H9 (cell line): ENCODE measurements at regions not wholly inside any gene's neighbourhood (a gene's known extent, or its start where the extent isn't known, plus 50 kb on each side); places are given as distances from the start of the nearest gene placed in this dataset.
A peak's percentile ranks its signal among the peaks of the same experiment; 100 is the strongest.

Experiments
- DNase-seq: peaks from one replicate; pipeline ENCODE4 v3.0.0-alpha.2; 2017
- H2AFZ ChIP-seq: one replicate; pipeline ENCODE4 v1.6.1; 2013; ENCODE audit warnings: mild to moderate bottlenecking, low read length, control low read depth, moderate library complexity
- H2AK5ac ChIP-seq: 2 replicates; pipeline ENCODE4 v1.6.1; 2013; ENCODE audit warnings: low read length, control low read depth, mixed read lengths; ENCODE audit not compliant: insufficient read length
- H2BK120ac ChIP-seq: one replicate; pipeline ENCODE4 v1.6.1; 2013; ENCODE audit warnings: low read depth, mild to moderate bottlenecking, low read length, control low read depth, inconsistent platforms; ENCODE audit not compliant: poor library complexity, severe bottlenecking
- H2BK12ac ChIP-seq: 2 replicates; pipeline ENCODE4 v1.6.1; 2013; ENCODE audit warnings: low read length, control low read depth, mixed read lengths, low read depth; ENCODE audit not compliant: insufficient read length
- H2BK15ac ChIP-seq: 2 replicates; pipeline ENCODE4 v1.6.1; 2013; ENCODE audit warnings: low read depth, low read length, control low read depth
- H2BK20ac ChIP-seq: one replicate; pipeline ENCODE4 v1.6.1; 2013; ENCODE audit warnings: low read depth, mild to moderate bottlenecking, low read length, control low read depth, inconsistent platforms; ENCODE audit not compliant: poor library complexity, severe bottlenecking
- H2BK5ac ChIP-seq: 2 replicates; pipeline ENCODE4 v1.6.1; 2013; ENCODE audit warnings: low read length, control low read depth, mixed read lengths; ENCODE audit not compliant: insufficient read length
- H3K14ac ChIP-seq: 2 replicates; pipeline ENCODE4 v1.6.1; 2013; ENCODE audit warnings: low read length, control low read depth; ENCODE audit not compliant: insufficient read depth
- H3K18ac ChIP-seq: 2 replicates; pipeline ENCODE4 v1.6.1; 2013; ENCODE audit warnings: low read depth, mild to moderate bottlenecking, mixed read lengths, low read length, control low read depth; ENCODE audit not compliant: insufficient read length
- H3K23ac ChIP-seq: 2 replicates; pipeline ENCODE4 v1.6.1; 2013; ENCODE audit warnings: low read length, control low read depth, mixed read lengths, low read depth; ENCODE audit not compliant: insufficient read length
- H3K23me2 ChIP-seq: 2 replicates; pipeline ENCODE4 v1.6.1; 2013; ENCODE audit warnings: low read depth, mild to moderate bottlenecking, mixed read lengths, low read length, control low read depth; ENCODE audit not compliant: insufficient read length, poor library complexity, severe bottlenecking
- H3K27ac ChIP-seq: 2 replicates; pipeline ENCODE4 v1.5.1; 2013; ENCODE audit warnings: low read length, control low read depth, mixed read lengths, low read depth; ENCODE audit not compliant: insufficient read length
- H3K27me3 ChIP-seq: 2 replicates; pipeline ENCODE4 v1.6.1; 2013; ENCODE audit warnings: low read length, control low read depth, inconsistent platforms; ENCODE audit not compliant: insufficient read depth
- H3K4ac ChIP-seq: 2 replicates; pipeline ENCODE4 v1.6.1; 2013; ENCODE audit warnings: low read depth, mild to moderate bottlenecking, control low read depth, inconsistent platforms, low read length, moderate library complexity
- H3K4me1 ChIP-seq: 2 replicates; pipeline ENCODE4 v1.6.1; 2013; ENCODE audit warnings: low read length, control low read depth, inconsistent platforms; ENCODE audit not compliant: insufficient read depth
- H3K4me2 ChIP-seq: 2 replicates; pipeline ENCODE4 v1.6.1; 2013; ENCODE audit warnings: low read length, control low read depth, mixed read lengths; ENCODE audit not compliant: insufficient read length, insufficient read depth
- H3K56ac ChIP-seq: 2 replicates; pipeline ENCODE4 v1.6.1; 2013; ENCODE audit warnings: low read depth, mild to moderate bottlenecking, mixed read lengths, low read length, control low read depth; ENCODE audit not compliant: insufficient read length
- H3K79me1 ChIP-seq: 2 replicates; pipeline ENCODE4 v1.6.1; 2013; ENCODE audit warnings: low read depth, mild to moderate bottlenecking, moderate library complexity, low read length, control low read depth, inconsistent platforms; ENCODE audit not compliant: insufficient read depth, poor library complexity, severe bottlenecking
- H3K79me2 ChIP-seq: 2 replicates; pipeline ENCODE4 v1.6.1; 2013; ENCODE audit warnings: low read length, control low read depth, inconsistent platforms; ENCODE audit not compliant: insufficient read depth
- H3K9ac ChIP-seq: 2 replicates; pipeline ENCODE4 v1.6.1; 2013; ENCODE audit warnings: low read length, control low read depth, mixed read lengths; ENCODE audit not compliant: insufficient read length; ENCODE audit errors: extremely low read depth
- H3K9me3 ChIP-seq: one replicate; pipeline ENCODE4 v1.6.1; 2013; ENCODE audit warnings: low read depth, low read length, inconsistent platforms; ENCODE audit not compliant: control insufficient read depth
- H3T11ph ChIP-seq: one replicate; pipeline ENCODE4 v1.6.1; 2013; ENCODE audit warnings: mild to moderate bottlenecking, low read length, control low read depth, inconsistent platforms
- H4K20me1 ChIP-seq: one replicate; pipeline ENCODE4 v1.6.1; 2013; ENCODE audit not compliant: control insufficient read depth, insufficient read length, insufficient read depth
- H4K5ac ChIP-seq: 2 replicates; pipeline ENCODE4 v1.6.1; 2013; ENCODE audit warnings: low read depth, mild to moderate bottlenecking, mixed read lengths, low read length, control low read depth; ENCODE audit not compliant: insufficient read length
- H4K8ac ChIP-seq: replicated peaks from 2 replicates; pipeline ENCODE4 v1.6.1; 2013; ENCODE audit warnings: low read length, control low read depth, mixed read lengths, low read depth; ENCODE audit not compliant: insufficient read length
- H4K91ac ChIP-seq: 2 replicates; pipeline ENCODE4 v1.6.1; 2013; ENCODE audit warnings: low read depth, mild to moderate bottlenecking, moderate library complexity, mixed read lengths, low read length, control low read depth; ENCODE audit not compliant: insufficient read length
- H3K27ac Mint-ChIP-seq, 3 experiments: 2 replicates in 2 of 3; 3 replicates in 1 of 3; pipeline ENCODE4 v1.8.0; 2020 to 2021; ENCODE audit warnings: mixed read lengths in 3 of 3, mild to moderate bottlenecking in 1 of 3, moderate library complexity in 1 of 3
- H3K27me3 Mint-ChIP-seq: 2 replicates; pipeline ENCODE4 v1.8.0; 2021; ENCODE audit warnings: low read depth, mild to moderate bottlenecking, moderate library complexity, mixed read lengths
- H3K36me3 Mint-ChIP-seq, 3 experiments: 2 replicates in 2 of 3; 3 replicates in 1 of 3; pipeline ENCODE4 v1.8.0; 2020 to 2021; ENCODE audit warnings: low read depth in 3 of 3, mixed read lengths in 3 of 3; ENCODE audit not compliant: insufficient read depth in 1 of 3
- H3K4me1 Mint-ChIP-seq, 2 experiments: 2 replicates each; pipeline ENCODE4 v1.8.0; 2020; ENCODE audit warnings: mixed read lengths in 2 of 2
- H3K4me3 Mint-ChIP-seq, 2 experiments: 2 replicates in 1 of 2; 3 replicates in 1 of 2; pipeline ENCODE4 v1.8.0; 2020 to 2021; ENCODE audit warnings: mild to moderate bottlenecking in 2 of 2, mixed read lengths in 2 of 2, moderate library complexity in 1 of 2
- H3K9me3 Mint-ChIP-seq, 2 experiments: 2 replicates in 1 of 2; 3 replicates in 1 of 2; pipeline ENCODE4 v1.8.0; 2020; ENCODE audit warnings: mild to moderate bottlenecking in 2 of 2, mixed read lengths in 2 of 2, moderate library complexity in 1 of 2
- WGBS: extraction: QIAGEN DNeasy Blood & Tissue Kit; methylation state at CpG from one replicate; pipeline ENCODE4 v1.1.7; 2013; ENCODE audit warnings: missing lambda C conversion rate, low lambda C conversion rate, mixed read lengths; ENCODE audit not compliant: insufficient read length; ENCODE audit errors: extremely low coverage; 5-methylcytosine and 5-hydroxymethylcytosine counted together
- TF ChIP-seq, protein P1 (sequence below): fragments of 200-600 bp; sonication (generic); conservative IDR thresholded peaks from 3 replicates; pipeline ENCODE4 v1.8.0; 2021; ENCODE audit warnings: antibody characterized with exemption, mild to moderate bottlenecking

DNA sequence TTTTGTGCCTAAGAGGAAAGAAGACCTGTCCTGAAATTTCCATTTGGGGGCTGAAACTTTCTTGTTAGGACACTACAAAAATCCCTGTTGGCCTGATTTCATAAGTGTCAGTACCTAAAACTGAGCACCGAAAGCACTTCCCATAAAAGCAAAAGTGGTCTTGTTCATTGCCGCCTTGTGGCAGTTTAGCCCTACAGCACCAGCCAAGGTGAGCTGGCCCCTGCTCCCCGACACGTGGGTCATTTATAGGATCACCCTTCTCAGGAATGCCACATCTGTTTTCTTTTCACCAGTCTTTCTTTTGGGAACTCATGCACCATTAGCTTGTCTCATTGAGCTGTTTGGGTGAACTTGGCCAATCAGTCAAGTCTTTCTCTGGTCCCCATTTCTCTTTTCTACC, 155.8 kb upstream of the KAZN start:
- no CpG with 5 or more reads among the region's 4 CpGs for WGBS
- no peak overlapping the region for H3K27ac Mint-ChIP-seq
- TF ChIP-seq, protein P1, sequence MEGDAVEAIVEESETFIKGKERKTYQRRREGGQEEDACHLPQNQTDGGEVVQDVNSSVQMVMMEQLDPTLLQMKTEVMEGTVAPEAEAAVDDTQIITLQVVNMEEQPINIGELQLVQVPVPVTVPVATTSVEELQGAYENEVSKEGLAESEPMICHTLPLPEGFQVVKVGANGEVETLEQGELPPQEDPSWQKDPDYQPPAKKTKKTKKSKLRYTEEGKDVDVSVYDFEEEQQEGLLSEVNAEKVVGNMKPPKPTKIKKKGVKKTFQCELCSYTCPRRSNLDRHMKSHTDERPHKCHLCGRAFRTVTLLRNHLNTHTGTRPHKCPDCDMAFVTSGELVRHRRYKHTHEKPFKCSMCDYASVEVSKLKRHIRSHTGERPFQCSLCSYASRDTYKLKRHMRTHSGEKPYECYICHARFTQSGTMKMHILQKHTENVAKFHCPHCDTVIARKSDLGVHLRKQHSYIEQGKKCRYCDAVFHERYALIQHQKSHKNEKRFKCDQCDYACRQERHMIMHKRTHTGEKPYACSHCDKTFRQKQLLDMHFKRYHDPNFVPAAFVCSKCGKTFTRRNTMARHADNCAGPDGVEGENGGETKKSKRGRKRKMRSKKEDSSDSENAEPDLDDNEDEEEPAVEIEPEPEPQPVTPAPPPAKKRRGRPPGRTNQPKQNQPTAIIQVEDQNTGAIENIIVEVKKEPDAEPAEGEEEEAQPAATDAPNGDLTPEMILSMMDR, result peak; percentile 53
- Histone ChIP-seq H2BK12ac (no peak overlapping the region), H3K79me2 (no peaks in the 10 kb centered on the region), H3K18ac (no peak overlapping the region), H2AFZ (no peak overlapping the region), H2BK20ac (no peak overlapping the region), H3K23me2 (no peaks in the 10 kb centered on the region), H3K79me1 (no peaks in the 10 kb centered on the region), H4K20me1 (no peaks in the 10 kb centered on the region), H3K27me3 (no peaks in the 10 kb centered on the region), H3K9ac (no peak overlapping the region), H4K91ac (no peak overlapping the region), H2BK15ac (no peak overlapping the region), H3T11ph (no peak overlapping the region), H3K4me1 (no peaks in the 10 kb centered on the region), H3K23ac (no peak overlapping the region), H3K27ac (no peak overlapping the region), H2BK120ac (no peak overlapping the region), H2BK5ac (no peak overlapping the region), H3K56ac (no peak overlapping the region), H4K5ac (no peak overlapping the region), H3K9me3 (no peaks in the 10 kb centered on the region), H4K8ac (no peak overlapping the region), H2AK5ac (no peak overlapping the region), H3K4ac (no peak overlapping the region), H3K4me2 (no peak overlapping the region), H3K14ac (no peak overlapping the region)
- peaks cover 7% of the 10 kb centered on the region; the same call in 1 of the 2 replicates for H3K27me3 Mint-ChIP-seq
- no peaks in the 10 kb centered on the region for H3K36me3 Mint-ChIP-seq
- H3K4me1 Mint-ChIP-seq, result peaks cover 5 to 6% of the 10 kb centered on the region in 2 experiments; a peak in 3 of 4 replicates
- no peaks in the 10 kb centered on the region; a peak in 1 of 5 replicates for H3K9me3 Mint-ChIP-seq
- peak; percentile 42 for DNase-seq
- H3K4me3 Mint-ChIP-seq, result no peak overlapping the region
